NCI-H69 (cell line): ENCODE measurements at regions not wholly inside any gene's neighbourhood (a gene's known extent, or its start where the extent isn't known, plus 50 kb on each side); places are given as distances from the start of the nearest gene placed in this dataset.
"Not testable (repeated sequence)": the region's sequence is repeated elsewhere in the genome, so short reads cannot be mapped to it uniquely, and the experiment has no call there.

ENCODE experiments used
- DNase-seq: peaks from one replicate; lab custom pipeline; 2025; lab: John Stamatoyannopoulos, UW

GRCh38 chr14:105709281-105710118, 183.1 kb downstream of the TMEM121 start:
- no peak for DNase-seq

GRCh38 chr14:105710119-105711043, 184.0 kb downstream of the TMEM121 start:
- DNase-seq = no peak

GRCh38 chr14:105711044-105711620, 184.7 kb downstream of the TMEM121 start:
- DNase-seq = no peak

GRCh38 chr14:105711841-105712460, 185.6 kb downstream of the TMEM121 start:
- no peak for DNase-seq

GRCh38 chr14:105712670-105713069, 186.3 kb downstream of the TMEM121 start:
- not testable (repeated sequence) for DNase-seq

- DNase-seq = not testable (repeated sequence)
Measured at GRCh38 chr14:105713160-105713559, 186.8 kb downstream of the TMEM121 start.

- DNase-seq = not testable (repeated sequence)
Measured at GRCh38 chr14:105713836-105714235, 187.5 kb downstream of the TMEM121 start.

- DNase-seq = not testable (repeated sequence)
Measured at GRCh38 chr14:105718787-105719186, 192.4 kb downstream of the TMEM121 start.

- not testable (repeated sequence) for DNase-seq
Measured at GRCh38 chr14:105720106-105720505, 193.7 kb downstream of the TMEM121 start.

GRCh38 chr14:105720852-105721601, 194.6 kb downstream of the TMEM121 start:
- not testable (repeated sequence) for DNase-seq

- DNase-seq = not testable (repeated sequence)
Measured at GRCh38 chr14:105721602-105721970, 195.2 kb downstream of the TMEM121 start.

GRCh38 chr14:105721996-105722709, 195.8 kb downstream of the TMEM121 start:
- not testable (repeated sequence) for DNase-seq

- not testable (repeated sequence) for DNase-seq
Measured at GRCh38 chr14:105723271-105723670, 196.9 kb downstream of the TMEM121 start.

- not testable (repeated sequence) for DNase-seq
Measured at GRCh38 chr14:105723776-105724175, 197.4 kb downstream of the TMEM121 start.

GRCh38 chr14:105729825-105730368, 203.5 kb downstream of the TMEM121 start:
- DNase-seq = not testable (repeated sequence)

GRCh38 chr14:105730731-105731130, 204.3 kb downstream of the TMEM121 start:
- DNase-seq = not testable (repeated sequence)

GRCh38 chr14:105731221-105731985, 205.0 kb downstream of the TMEM121 start:
- not testable (repeated sequence) for DNase-seq

GRCh38 chr14:105733081-105734065, 207.0 kb downstream of the TMEM121 start:
- DNase-seq = no peak
